Neural cell (in vitro differentiated cells): ENCODE measurements at regions not wholly inside any gene's neighbourhood (a gene's known extent, or its start where the extent isn't known, plus 50 kb on each side); places are given as distances from the start of the nearest gene placed in this dataset.
"Not testable (repeated sequence)": the region's sequence is repeated elsewhere in the genome, so short reads cannot be mapped to it uniquely, and the experiment has no call there.

Experiments
- H2AFZ ChIP-seq: fragments of 200-600, 300-800 bp; sonication (generic), shearing (Covaris generic); 2 replicates; pipeline ENCODE4 v1.6.0; 2014; ENCODE audit warnings: low read depth, mild to moderate bottlenecking, antibody characterized with exemption, low read length, moderate library complexity
- H3F3A ChIP-seq: fragments of 200-600 bp; shearing (Covaris generic); 2 replicates; pipeline ENCODE4 v1.6.1; 2016; ENCODE audit warnings: mild to moderate bottlenecking, moderate library complexity, mixed read lengths, antibody characterized with exemption, low read length; ENCODE audit not compliant: insufficient read depth, poor library complexity, severe bottlenecking
- H3K27ac ChIP-seq: fragments of 200-600, 300-800 bp; sonication (generic), shearing (Covaris generic); 2 replicates; pipeline ENCODE4 v1.5.1; 2014; ENCODE audit warnings: mild to moderate bottlenecking, low read length, moderate library complexity
- H3K27me3 ChIP-seq: fragments of 300-800, 200-600 bp; sonication (generic), shearing (Covaris generic); 2 replicates; pipeline ENCODE4 v1.6.0; 2014; ENCODE audit warnings: mild to moderate bottlenecking, low read depth, low read length, moderate library complexity; ENCODE audit not compliant: insufficient read depth
- H3K36me3 ChIP-seq: fragments of 300-800, 200-600 bp; sonication (generic), shearing (Covaris generic); 2 replicates; pipeline ENCODE4 v1.5.1; 2014; ENCODE audit warnings: mild to moderate bottlenecking, antibody characterized with exemption, low read length, moderate library complexity; ENCODE audit not compliant: insufficient read depth
- H3K4me2 ChIP-seq: fragments of 300-800, 200-600 bp; sonication (generic), shearing (Covaris generic); 2 replicates; pipeline ENCODE4 v1.6.0; 2014; ENCODE audit warnings: mild to moderate bottlenecking, low read length
- H3K4me3 ChIP-seq: fragments of 300-800, 200-600 bp; sonication (generic), shearing (Covaris generic); 2 replicates; pipeline ENCODE4 v1.5.1; 2014; ENCODE audit warnings: mild to moderate bottlenecking, low read length, moderate library complexity
- H3K79me2 ChIP-seq: fragments of 200-600 bp; shearing (Covaris generic); replicated peaks from 2 replicates; pipeline ENCODE4 v1.6.0; 2014; ENCODE audit warnings: mild to moderate bottlenecking, low read length, moderate library complexity; ENCODE audit not compliant: insufficient read depth
- H3K9ac ChIP-seq: fragments of 300-800, 200-600 bp; sonication (generic), shearing (Covaris generic); 2 replicates; pipeline ENCODE4 v1.6.1; 2016; ENCODE audit warnings: mild to moderate bottlenecking, low read length, mixed read lengths
- H3K9me2 ChIP-seq: fragments of 200-600 bp; shearing (Covaris generic); 2 replicates; pipeline ENCODE4 v1.6.1; 2016; ENCODE audit warnings: mild to moderate bottlenecking, low read length, mixed read lengths; ENCODE audit not compliant: insufficient read depth
- H3K9me3 ChIP-seq: fragments of 200-600, 300-800 bp; sonication (generic), shearing (Covaris generic); 2 replicates; pipeline ENCODE4 v1.6.1; 2016; ENCODE audit warnings: mild to moderate bottlenecking, mixed run types, low read length, moderate library complexity, mixed read lengths
- H4K20me1 ChIP-seq: fragments of 200-600 bp; shearing (Covaris generic); 2 replicates; pipeline ENCODE4 v1.6.1; 2016; ENCODE audit warnings: mild to moderate bottlenecking, mixed run types; ENCODE audit not compliant: insufficient read depth
- EP300 ChIP-seq: fragments of 450-650 bp; conservative IDR thresholded peaks from 2 replicates; pipeline ENCODE4 v1.6.1; 2014; ENCODE audit warnings: antibody characterized with exemption, mild to moderate bottlenecking, moderate library complexity; ENCODE audit not compliant: poor library complexity, severe bottlenecking
- EZH2 ChIP-seq: fragments of 200-600, 300-800 bp; shearing (Covaris generic), sonication (generic); IDR thresholded peaks from 2 replicates; pipeline ENCODE4 v1.6.1; 2014; ENCODE audit warnings: antibody characterized with exemption, low read length, borderline replicate concordance, mild to moderate bottlenecking; ENCODE audit not compliant: insufficient read depth, poor library complexity, severe bottlenecking
- MXI1 ChIP-seq: fragments of 450-650 bp; conservative IDR thresholded peaks from 2 replicates; pipeline ENCODE4 v1.6.1; 2014; ENCODE audit warnings: antibody characterized with exemption, mild to moderate bottlenecking; ENCODE audit not compliant: poor library complexity, severe bottlenecking
- POLR2AphosphoS5 ChIP-seq: IDR thresholded peaks from 2 replicates; pipeline ENCODE4 v1.6.1; 2012
- RAD21 ChIP-seq: fragments of 450-650 bp; conservative IDR thresholded peaks from 2 replicates; pipeline ENCODE4 v1.6.1; 2014; ENCODE audit warnings: antibody characterized with exemption, mild to moderate bottlenecking, moderate library complexity
- REST ChIP-seq: IDR thresholded peaks from 2 replicates; pipeline ENCODE4 v1.6.1; 2012; ENCODE audit warnings: borderline replicate concordance
- SMC3 ChIP-seq: fragments of 450-650 bp; conservative IDR thresholded peaks from 2 replicates; pipeline ENCODE4 v1.6.1; 2014; ENCODE audit warnings: antibody characterized with exemption, mild to moderate bottlenecking, moderate library complexity; ENCODE audit not compliant: poor library complexity
- TAF1 ChIP-seq: IDR thresholded peaks from 2 replicates; pipeline ENCODE4 v1.6.1; 2012; ENCODE audit warnings: low read depth
- TF ChIP-seq, protein P1 (sequence below): fragments of 450-650 bp; IDR thresholded peaks from 2 replicates; pipeline ENCODE4 v1.5.1; 2014; ENCODE audit warnings: antibody characterized with exemption, mild to moderate bottlenecking, moderate library complexity; ENCODE audit not compliant: poor library complexity, severe bottlenecking

GRCh38 chr3:22846566-22846965, 356.6 kb upstream of the UBE2E2 start:
- Histone ChIP-seq H3F3A (no peaks in the 10 kb centered on the region), H3K79me2 (no peaks in the 10 kb centered on the region), H3K9ac (no peak overlapping the region), H3K4me3 (no peak overlapping the region), H2AFZ (no peak overlapping the region), H3K4me2 (no peak overlapping the region), H3K27me3 (no peaks in the 10 kb centered on the region), H3K27ac (no peak overlapping the region), H3K9me3 (no peaks in the 10 kb centered on the region), H3K9me2 (no peaks in the 10 kb centered on the region), H3K36me3 (no peaks in the 10 kb centered on the region), H4K20me1 (no peaks in the 10 kb centered on the region)
- no peak for TF ChIP-seq SMC3
- no peak for TF ChIP-seq REST
- TF ChIP-seq, protein P1, sequence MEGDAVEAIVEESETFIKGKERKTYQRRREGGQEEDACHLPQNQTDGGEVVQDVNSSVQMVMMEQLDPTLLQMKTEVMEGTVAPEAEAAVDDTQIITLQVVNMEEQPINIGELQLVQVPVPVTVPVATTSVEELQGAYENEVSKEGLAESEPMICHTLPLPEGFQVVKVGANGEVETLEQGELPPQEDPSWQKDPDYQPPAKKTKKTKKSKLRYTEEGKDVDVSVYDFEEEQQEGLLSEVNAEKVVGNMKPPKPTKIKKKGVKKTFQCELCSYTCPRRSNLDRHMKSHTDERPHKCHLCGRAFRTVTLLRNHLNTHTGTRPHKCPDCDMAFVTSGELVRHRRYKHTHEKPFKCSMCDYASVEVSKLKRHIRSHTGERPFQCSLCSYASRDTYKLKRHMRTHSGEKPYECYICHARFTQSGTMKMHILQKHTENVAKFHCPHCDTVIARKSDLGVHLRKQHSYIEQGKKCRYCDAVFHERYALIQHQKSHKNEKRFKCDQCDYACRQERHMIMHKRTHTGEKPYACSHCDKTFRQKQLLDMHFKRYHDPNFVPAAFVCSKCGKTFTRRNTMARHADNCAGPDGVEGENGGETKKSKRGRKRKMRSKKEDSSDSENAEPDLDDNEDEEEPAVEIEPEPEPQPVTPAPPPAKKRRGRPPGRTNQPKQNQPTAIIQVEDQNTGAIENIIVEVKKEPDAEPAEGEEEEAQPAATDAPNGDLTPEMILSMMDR, result no peak
- no peak for TF ChIP-seq EZH2
- no peak for TF ChIP-seq POLR2AphosphoS5
- no peak for TF ChIP-seq MXI1
- no peak for TF ChIP-seq TAF1
- no peak for TF ChIP-seq RAD21
- no peak for TF ChIP-seq EP300

- H3K79me2 ChIP-seq, H3K9ac ChIP-seq, H3K27me3 ChIP-seq, H3K27ac ChIP-seq, H4K20me1 ChIP-seq, H3K9me2 ChIP-seq, H2AFZ ChIP-seq, H3F3A ChIP-seq, H3K9me3 ChIP-seq, H3K36me3 ChIP-seq, H3K4me3 ChIP-seq, H3K4me2 ChIP-seq: not testable (repeated sequence)
Measured at GRCh38 chr3:22849583-22849982, 353.5 kb upstream of the UBE2E2 start.

GRCh38 chr3:22856811-22857210, 346.3 kb upstream of the UBE2E2 start:
- no peaks in the 10 kb centered on the region for H3K36me3 ChIP-seq
- H2AFZ ChIP-seq, result no peak overlapping the region
- TF ChIP-seq REST, result no peak
- no peak for TF ChIP-seq RAD21
- no peak for TF ChIP-seq EP300
- TF ChIP-seq SMC3, result no peak
- TF ChIP-seq EZH2, result no peak
- no peak for TF ChIP-seq MXI1
- no peak for TF ChIP-seq POLR2AphosphoS5
- no peak for TF ChIP-seq TAF1
- no peaks in the 10 kb centered on the region for H3K79me2 ChIP-seq
- no peaks in the 10 kb centered on the region for H4K20me1 ChIP-seq
- no peaks in the 10 kb centered on the region for H3K9me3 ChIP-seq
- no peak overlapping the region for H3K4me2 ChIP-seq
- no peak overlapping the region for H3K27ac ChIP-seq
- no peak overlapping the region for H3K9ac ChIP-seq
- no peak overlapping the region for H3K4me3 ChIP-seq
- H3F3A ChIP-seq, result no peaks in the 10 kb centered on the region
- H3K9me2 ChIP-seq, result no peaks in the 10 kb centered on the region
- H3K27me3 ChIP-seq, result no peaks in the 10 kb centered on the region
